EL (cell line): ENCODE measurements at regions not wholly inside any gene's neighbourhood (a gene's known extent, or its start where the extent isn't known, plus 50 kb on each side); places are given as distances from the start of the nearest gene placed in this dataset.
A peak's percentile ranks its signal among the peaks of the same experiment; 100 is the strongest.
"Not testable (repeated sequence)": the region's sequence is repeated elsewhere in the genome, so short reads cannot be mapped to it uniquely, and the experiment has no call there.

Experiments used
- DNase-seq: peaks from one replicate; pipeline ENCODE4 v3.0.0-alpha.2; 2016

DNA sequence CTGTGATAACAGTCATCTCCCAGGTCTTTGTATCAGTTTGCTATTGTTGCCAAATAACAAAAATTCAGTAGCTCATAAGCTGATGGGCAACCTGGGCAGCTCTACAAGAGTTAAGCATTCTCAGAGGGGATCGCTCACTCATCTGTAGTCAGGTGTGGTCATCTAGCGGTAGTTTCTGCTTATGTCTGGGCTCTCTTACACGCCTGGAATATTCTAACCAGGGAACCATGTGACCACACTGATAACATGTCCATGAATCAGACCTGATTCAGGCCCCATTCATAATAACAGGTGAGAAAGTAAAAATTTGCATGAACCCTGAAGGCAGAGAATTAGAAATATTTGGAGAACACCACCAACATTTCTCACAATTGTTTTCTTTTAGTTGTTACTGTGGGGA is 576.1 kb downstream of the SLCO4C1 start:
- no peak for DNase-seq

GRCh38 chr5:101717721-101718120 is 578.4 kb downstream of the SLCO4C1 start:
- DNase-seq, result no peak

DNA sequence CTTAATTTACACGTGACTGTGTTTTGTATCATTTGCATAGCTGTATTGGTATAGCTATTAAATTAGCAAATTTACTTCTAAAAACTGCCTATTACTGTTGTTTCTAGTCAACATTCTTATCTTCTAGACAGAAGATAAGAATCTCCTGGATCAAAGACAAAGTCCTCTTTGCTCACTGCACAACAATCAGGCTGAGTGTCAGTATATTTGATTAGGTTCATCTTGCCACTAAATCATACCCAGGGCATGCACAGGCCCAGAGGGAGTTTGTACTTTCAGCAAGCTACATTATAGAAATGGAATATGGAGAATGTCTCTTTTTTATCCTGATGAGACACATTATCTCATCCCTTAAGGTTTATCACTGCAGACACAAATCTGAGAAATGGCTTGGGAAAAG is 579.1 kb downstream of the SLCO4C1 start:
- no peak for DNase-seq

- DNase-seq, result not testable (repeated sequence)
Measured at GRCh38 chr5:101715790-101716189, 580.3 kb downstream of the SLCO4C1 start.

GRCh38 chr5:101689306-101689705 is 606.8 kb downstream of the SLCO4C1 start:
- DNase-seq, result no peak

DNA sequence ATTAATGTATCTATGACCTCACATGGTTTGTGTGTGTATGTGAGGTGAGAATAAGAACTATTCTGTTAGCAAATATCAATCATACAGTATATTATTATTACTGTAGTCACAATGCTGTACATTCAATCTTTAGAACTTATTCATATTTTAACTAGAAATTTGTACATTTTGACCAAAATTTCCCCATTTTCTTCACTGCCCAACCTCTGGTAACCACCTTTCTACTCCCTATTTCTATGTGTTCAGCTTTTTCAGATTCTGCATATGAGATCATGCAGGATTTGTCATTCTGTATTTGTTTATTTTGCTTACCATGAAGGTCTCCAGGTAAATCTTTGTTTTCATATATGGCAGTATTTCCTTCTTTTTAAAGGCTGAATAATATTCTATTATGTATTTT is 607.9 kb downstream of the SLCO4C1 start:
- DNase-seq, result no peak

GRCh38 chr5:101687349-101687985 is 608.6 kb downstream of the SLCO4C1 start:
- DNase-seq, result no peak

DNA sequence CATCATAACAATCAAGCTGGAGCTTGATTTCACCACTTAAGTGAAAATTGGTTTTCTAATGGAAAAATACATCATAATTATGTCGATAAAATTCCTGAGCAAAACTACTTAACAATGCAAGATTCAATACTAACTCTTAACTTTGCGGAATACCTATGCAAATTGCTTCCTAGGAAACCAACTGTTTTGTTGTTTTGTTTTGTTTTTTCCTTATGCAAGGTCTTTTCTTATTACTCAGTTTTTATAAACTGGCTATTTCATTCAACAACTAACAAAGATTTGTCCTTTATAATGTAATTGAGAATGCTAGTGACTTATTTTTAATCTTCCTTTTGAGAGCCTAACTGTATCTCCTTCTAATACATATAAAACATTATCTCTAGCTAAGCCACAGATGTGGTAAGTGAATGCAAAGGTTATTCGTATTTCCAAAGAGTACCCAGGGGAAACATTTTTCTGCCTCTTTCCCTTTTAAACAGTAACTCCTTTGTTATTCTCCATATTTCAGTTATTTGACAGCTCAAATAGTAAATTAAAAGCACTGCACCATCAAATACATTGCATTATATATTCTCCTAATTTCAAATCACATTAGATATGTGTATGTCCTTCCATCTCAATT is 609.4 kb downstream of the SLCO4C1 start:
- DNase-seq, result no peak

DNA sequence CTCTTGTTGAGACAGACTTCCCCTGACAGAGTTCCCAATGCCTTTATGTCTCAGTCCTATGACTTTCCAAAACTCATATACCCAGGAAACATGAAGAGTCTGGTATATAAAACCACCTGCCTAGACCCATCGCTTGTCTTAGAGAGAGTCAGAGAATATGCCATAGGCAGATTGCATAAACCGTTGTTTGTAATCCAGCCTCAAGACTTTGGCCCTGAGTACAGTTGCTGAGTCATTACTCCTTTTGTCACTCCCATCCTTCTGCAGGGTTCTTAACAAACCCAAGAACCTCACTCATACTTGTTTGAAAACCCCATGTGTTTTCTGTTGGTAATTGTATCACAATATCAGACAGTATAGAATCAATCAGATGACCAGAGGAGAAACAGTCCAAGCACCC is 616.3 kb downstream of the SLCO4C1 start:
- no peak for DNase-seq

GRCh38 chr5:101678481-101679193 is 617.4 kb downstream of the SLCO4C1 start:
- DNase-seq, result peak; percentile 19

GRCh38 chr5:101677961-101678360 is 618.1 kb downstream of the SLCO4C1 start:
- DNase-seq, result no peak

- DNase-seq, result no peak
Measured at GRCh38 chr5:101676646-101677045, 619.4 kb downstream of the SLCO4C1 start.

DNA sequence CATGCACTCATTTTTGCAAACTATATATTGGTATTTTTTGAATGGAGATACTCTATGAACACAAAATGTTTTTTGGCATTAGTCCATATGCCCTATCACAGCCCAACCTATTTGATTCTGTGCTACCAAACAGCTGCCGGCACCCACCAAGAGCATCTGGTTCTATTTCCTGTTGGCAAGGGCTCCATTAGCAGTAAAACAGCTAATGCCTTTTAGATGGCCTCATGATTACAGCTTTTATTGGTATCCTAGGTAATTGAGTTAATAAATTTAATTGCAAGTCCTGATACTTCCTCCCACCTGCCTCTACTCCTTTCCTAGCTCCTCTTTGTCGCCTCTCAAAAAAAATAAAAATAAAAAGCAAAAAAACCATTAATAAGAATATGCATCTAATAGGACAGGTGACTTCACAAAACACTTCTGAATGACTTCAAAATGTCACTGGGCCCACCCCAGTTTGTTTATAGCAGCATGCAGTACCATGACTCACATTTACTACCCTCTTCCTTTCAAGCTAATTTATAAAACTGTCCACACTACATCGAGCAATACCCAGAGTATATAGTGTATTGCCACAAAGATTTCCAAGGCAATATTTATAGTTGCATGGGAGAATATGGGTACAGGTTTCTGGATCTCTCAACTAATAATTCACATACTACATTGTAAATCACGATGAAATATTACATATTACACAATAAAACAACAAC is 620.4 kb downstream of the SLCO4C1 start:
- no peak for DNase-seq

DNA sequence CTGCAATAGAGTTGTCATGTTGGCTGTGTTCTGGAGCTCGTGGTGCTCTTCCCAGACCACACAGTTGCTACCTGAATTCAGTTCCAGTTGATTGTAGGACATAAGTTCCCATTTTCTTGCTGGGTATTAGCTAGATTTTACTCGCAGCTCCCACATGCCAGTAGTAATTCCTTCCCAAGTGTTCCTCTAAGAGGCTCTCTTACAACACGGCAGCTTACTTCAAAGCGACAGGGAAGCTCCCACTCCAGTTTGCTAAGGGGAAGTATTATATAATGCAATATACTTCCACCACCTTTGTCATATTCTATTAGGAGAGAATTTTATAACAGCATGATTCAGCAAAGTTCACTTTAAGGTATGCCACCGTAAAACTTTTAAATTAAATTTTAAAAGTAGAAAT is 623.0 kb downstream of the SLCO4C1 start:
- no peak for DNase-seq

- no peak for DNase-seq
Measured at GRCh38 chr5:101664071-101664791, 631.9 kb downstream of the SLCO4C1 start.

DNA sequence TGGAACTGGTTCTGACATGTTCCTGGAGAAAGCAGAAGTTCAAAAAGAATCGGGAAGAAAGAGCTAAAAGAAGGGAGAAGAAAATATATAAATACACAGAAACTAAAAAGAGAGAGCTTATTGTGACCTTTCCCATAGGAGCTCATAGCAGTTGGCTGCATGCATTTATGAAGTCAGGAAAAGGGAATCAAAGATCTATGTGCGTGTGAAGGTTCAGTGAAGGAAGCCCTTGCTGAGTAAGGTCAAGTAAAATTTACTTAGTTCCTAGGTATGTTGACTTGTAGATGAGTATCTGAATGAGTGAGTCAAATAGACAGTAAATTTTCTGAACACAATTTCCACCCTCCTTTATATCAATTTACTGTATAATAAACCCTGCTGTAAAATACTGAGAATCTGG is 632.5 kb downstream of the SLCO4C1 start:
- DNase-seq, result no peak

GRCh38 chr5:101662263-101662662 is 633.8 kb downstream of the SLCO4C1 start:
- DNase-seq, result no peak

- DNase-seq, result no peak
Measured at GRCh38 chr5:101658433-101658832, 637.7 kb downstream of the SLCO4C1 start.

DNA sequence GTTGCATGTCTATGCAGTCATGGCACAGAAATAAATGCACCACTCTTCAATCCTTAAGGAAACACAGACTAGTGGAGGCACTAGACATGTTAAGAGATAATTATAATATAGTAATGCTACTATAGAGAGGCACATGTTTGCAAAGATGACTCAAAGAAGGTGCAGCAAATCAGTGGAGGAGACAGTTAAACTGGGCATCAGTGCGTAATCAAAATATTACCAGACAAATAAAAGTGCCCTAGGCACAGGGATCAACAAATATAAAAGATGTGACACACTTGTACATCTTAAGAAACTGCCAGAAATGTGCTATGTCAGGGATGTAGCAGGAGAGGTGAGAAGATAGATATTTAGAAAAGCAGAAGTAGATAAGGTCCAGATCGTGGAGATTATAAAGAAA is 642.1 kb downstream of the SLCO4C1 start:
- no peak for DNase-seq

- no peak for DNase-seq
Measured at GRCh38 chr5:101647861-101648260, 648.2 kb downstream of the SLCO4C1 start.

- no peak for DNase-seq
Measured at GRCh38 chr5:101643794-101644193, 652.3 kb downstream of the SLCO4C1 start.

DNA sequence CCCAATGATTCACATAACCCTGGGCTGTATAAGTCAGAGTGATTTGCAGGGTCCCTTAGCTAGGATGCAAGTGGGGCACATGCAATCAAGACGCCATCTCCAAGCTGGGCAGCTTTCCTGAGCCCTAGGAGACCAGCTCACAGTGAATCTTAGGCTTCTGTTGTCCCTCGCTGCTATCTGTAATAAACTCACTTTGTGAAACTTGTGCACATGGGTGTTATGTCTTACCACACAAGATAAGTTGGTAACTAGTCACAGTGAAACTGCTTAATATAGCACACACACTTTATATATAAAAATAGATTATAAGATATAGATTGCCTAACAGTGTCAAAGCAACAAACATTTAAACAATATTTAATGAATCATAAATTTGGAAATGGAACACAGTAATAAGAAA is 658.5 kb downstream of the SLCO4C1 start:
- DNase-seq, result no peak

DNA sequence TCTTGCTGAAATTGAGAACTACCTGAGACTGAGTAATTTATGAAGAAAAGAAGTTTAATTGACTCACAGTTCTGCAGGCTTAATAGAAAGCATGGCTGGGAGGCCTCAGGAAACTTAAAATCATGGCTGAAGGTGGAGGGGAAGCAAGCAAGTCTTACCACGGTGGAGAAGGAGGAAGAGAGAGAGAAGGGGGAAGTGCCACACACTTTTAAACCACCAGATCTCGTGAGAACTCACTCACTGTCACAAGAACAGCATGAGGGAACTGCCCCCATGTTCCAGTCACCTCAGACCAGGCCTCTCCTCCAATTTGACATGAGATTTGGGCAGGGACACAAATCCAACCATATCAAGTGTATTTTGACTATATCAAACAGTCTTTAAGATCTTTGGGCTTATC is 668.3 kb downstream of the SLCO4C1 start:
- DNase-seq, result not testable (repeated sequence)
